Panc1 (cell line): ENCODE measurements at regions not wholly inside any gene's neighbourhood (a gene's known extent, or its start where the extent isn't known, plus 50 kb on each side); places are given as distances from the start of the nearest gene placed in this dataset.

Source experiments
- CTCF ChIP-seq: fragments of 450-650 bp; IDR thresholded peaks from 2 replicates; pipeline ENCODE4 v1.5.1; 2017; ENCODE audit warnings: mild to moderate bottlenecking
- POLR2AphosphoS5 ChIP-seq: IDR thresholded peaks from 2 replicates; pipeline ENCODE4 v1.6.1; 2012; ENCODE audit warnings: mild to moderate bottlenecking, low read depth, low read length, moderate library complexity
- SIN3A ChIP-seq: IDR thresholded peaks from 2 replicates; pipeline ENCODE4 v1.6.1; 2012; ENCODE audit warnings: low read depth, mild to moderate bottlenecking, low read length, moderate library complexity, borderline replicate concordance; ENCODE audit not compliant: insufficient read depth

GRCh38 chr6:100236389-100236788 is 228.3 kb downstream of the SIM1 start:
- TF ChIP-seq CTCF (no peak), POLR2AphosphoS5 (no peak), SIN3A (no peak)
